Liver (tissue), 8 donors: ENCODE measurements at regions not wholly inside any gene's neighbourhood (a gene's known extent, or its start where the extent isn't known, plus 50 kb on each side); places are given as distances from the start of the nearest gene placed in this dataset.

Experiments used
- DNase-seq: peaks from one replicate; pipeline ENCODE4 v3.0.0-alpha.2; 2017; ENCODE audit warnings: low spot score
- H3K27ac ChIP-seq, 2 donors: one replicate each; pipeline ENCODE4 v1.7.0; 2013; ENCODE audit warnings: inconsistent platforms in 2 of 2, low read length in 2 of 2, control low read depth in 1 of 2, low read depth in 1 of 2, mild to moderate bottlenecking in 1 of 2
- H3K27me3 ChIP-seq, 4 donors: one replicate each; pipeline versions ENCODE4 v1.6.1 to v1.7.0; 2013; ENCODE audit warnings: low read length in 3 of 4, inconsistent platforms in 1 of 4, mild to moderate bottlenecking in 1 of 4, moderate library complexity in 1 of 4; ENCODE audit not compliant: control insufficient read depth in 4 of 4, insufficient read depth in 4 of 4
- H3K36me3 ChIP-seq, 4 donors: one replicate each; pipeline versions ENCODE4 v1.6.1 to v1.7.0; 2013; ENCODE audit warnings: low read length in 3 of 4, mild to moderate bottlenecking in 3 of 4, low read depth in 1 of 4, moderate library complexity in 1 of 4; ENCODE audit not compliant: control insufficient read depth in 4 of 4, insufficient read depth in 3 of 4
- H3K4me1 ChIP-seq, 4 donors: one replicate each; pipeline versions ENCODE4 v1.6.1 to v1.7.0; 2013; ENCODE audit warnings: low read length in 3 of 4, mild to moderate bottlenecking in 3 of 4, moderate library complexity in 1 of 4; ENCODE audit not compliant: control insufficient read depth in 4 of 4, insufficient read depth in 4 of 4
- H3K4me3 ChIP-seq, 3 donors: one replicate each; pipeline versions ENCODE4 v1.6.1 to v1.7.0; 2013; ENCODE audit warnings: low read length in 3 of 3, control low read depth in 1 of 3, low read depth in 1 of 3, mild to moderate bottlenecking in 1 of 3
- H3K9ac ChIP-seq, 2 donors: one replicate each; pipeline ENCODE4 v1.7.0; 2013; ENCODE audit warnings: low read length in 2 of 2, mild to moderate bottlenecking in 2 of 2, moderate library complexity in 2 of 2, control low read depth in 1 of 2, low read depth in 1 of 2
- H3K9me3 ChIP-seq, 4 donors: one replicate each; pipeline versions ENCODE4 v1.6.1 to v1.7.0; 2013; ENCODE audit warnings: low read length in 3 of 4; ENCODE audit not compliant: control insufficient read depth in 4 of 4
- EGR1 ChIP-seq, 2 donors: IDR thresholded peaks; 2 replicates each; pipeline ENCODE4 v1.6.1; 2016 to 2018; ENCODE audit warnings: antibody characterized with exemption in 2 of 2, low read depth in 2 of 2
- FOXA1 ChIP-seq: IDR thresholded peaks from 2 replicates; pipeline ENCODE4 v1.6.1; 2016; ENCODE audit warnings: antibody characterized with exemption
- FOXA2 ChIP-seq: IDR thresholded peaks from 2 replicates; pipeline ENCODE4 v1.6.1; 2016; ENCODE audit warnings: antibody characterized with exemption
- GABPA ChIP-seq, 2 donors: IDR thresholded peaks in 1 of 2; conservative IDR thresholded peaks in 1 of 2; 2 replicates each; pipeline ENCODE4 v1.6.1; 2016; ENCODE audit warnings: antibody characterized with exemption in 2 of 2, mild to moderate bottlenecking in 1 of 2, moderate library complexity in 1 of 2
- HNF4A ChIP-seq, 2 donors: conservative IDR thresholded peaks; 2 replicates each; pipeline ENCODE4 v1.6.1; 2016; ENCODE audit warnings: antibody characterized with exemption in 2 of 2, mild to moderate bottlenecking in 2 of 2
- JUND ChIP-seq, 2 donors: IDR thresholded peaks; 2 replicates each; pipeline ENCODE4 v1.6.1; 2016; ENCODE audit warnings: antibody characterized with exemption in 2 of 2
- NR2F2 ChIP-seq: IDR thresholded peaks from 2 replicates; pipeline ENCODE4 v1.6.1; 2016; ENCODE audit warnings: antibody characterized with exemption
- SP1 ChIP-seq: IDR thresholded peaks from 2 replicates; pipeline ENCODE4 v1.6.1; 2018; ENCODE audit warnings: antibody characterized with exemption, mild to moderate bottlenecking
- YY1 ChIP-seq: IDR thresholded peaks from 2 replicates; pipeline ENCODE4 v1.6.1; 2016; ENCODE audit warnings: antibody characterized with exemption, mild to moderate bottlenecking
- WGBS: extraction: QIAGEN DNeasy Blood & Tissue Kit; methylation state at CpG from one replicate; pipeline ENCODE4 v1.1.7; 2013; 5-methylcytosine and 5-hydroxymethylcytosine counted together
- TF ChIP-seq, protein P1 (sequence below): IDR thresholded peaks from 2 replicates; pipeline ENCODE4 v1.6.1; 2016; ENCODE audit warnings: antibody characterized with exemption
- TF ChIP-seq, protein P2 (sequence below): IDR thresholded peaks from 2 replicates; pipeline ENCODE4 v1.6.1; 2016; ENCODE audit warnings: antibody characterized with exemption
- TF ChIP-seq, protein P3 (sequence below): IDR thresholded peaks from 2 replicates; pipeline ENCODE4 v1.6.1; 2016; ENCODE audit warnings: antibody characterized with exemption, mild to moderate bottlenecking
- TF ChIP-seq, protein P4 (sequence below): IDR thresholded peaks from 2 replicates; pipeline ENCODE4 v1.6.1; 2016; ENCODE audit warnings: antibody characterized with exemption
- TF ChIP-seq, protein P5 (sequence below): fragments of 150-350 bp; IDR thresholded peaks from 2 replicates; pipeline ENCODE4 v1.5.1; 2017; ENCODE audit warnings: improper control_type of control experiment, low read depth, low read length; ENCODE audit not compliant: missing input control
- donor health status: healthy.
- donor health status: healthy.
- donor health status: healthy.
- donor health status: healthy.
- donor health status: healthy.

DNA sequence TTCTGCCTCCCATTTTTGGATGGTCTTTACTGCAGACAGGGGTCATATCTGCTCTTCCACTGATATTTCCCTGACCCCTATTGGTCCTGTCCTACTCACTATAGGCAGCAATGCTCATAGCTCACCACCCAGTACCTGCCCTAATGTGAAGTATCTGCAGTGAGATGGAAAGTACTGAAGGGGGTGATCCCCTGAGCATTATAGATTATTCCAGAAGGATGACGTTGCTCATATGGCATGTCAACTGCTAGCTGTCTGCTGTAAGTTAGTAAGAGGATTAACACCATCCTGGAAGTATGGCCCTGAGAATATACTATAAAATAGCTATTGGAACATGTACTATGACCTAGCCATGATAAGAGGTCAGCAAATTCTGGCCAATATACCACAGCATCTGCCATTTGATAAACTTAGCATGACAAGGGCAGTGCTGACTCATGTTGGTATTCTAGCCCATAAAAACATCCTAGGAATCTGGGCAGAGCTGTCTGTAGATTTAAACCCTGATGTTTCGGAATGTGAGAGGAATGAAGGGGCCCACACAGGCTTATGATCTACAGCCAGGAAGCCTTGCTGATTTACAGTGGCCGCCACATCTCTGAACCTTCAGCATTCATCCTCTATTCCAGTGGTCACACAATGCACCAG, 451.4 kb downstream of the TNS1 start:
- no peaks in the 10 kb centered on the region for H3K9me3 ChIP-seq
- TF ChIP-seq FOXA1 (no peak), YY1 (no peak), SP1 (no peak), HNF4A (conservative IDR thresholded peaks at IDR 0.05) (no peak)
- TF ChIP-seq, protein P1, sequence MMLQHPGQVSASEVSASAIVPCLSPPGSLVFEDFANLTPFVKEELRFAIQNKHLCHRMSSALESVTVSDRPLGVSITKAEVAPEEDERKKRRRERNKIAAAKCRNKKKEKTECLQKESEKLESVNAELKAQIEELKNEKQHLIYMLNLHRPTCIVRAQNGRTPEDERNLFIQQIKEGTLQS = no peak
- no peaks in the 10 kb centered on the region for H3K27me3 ChIP-seq
- DNase-seq = no peak
- no peak overlapping the region for H3K4me3 ChIP-seq
- H3K4me1 ChIP-seq = no peaks in the 10 kb centered on the region
- no peak overlapping the region for H3K9ac ChIP-seq
- 88% methylated on average over 3 of the region's 3 CpGs for WGBS
- H3K27ac ChIP-seq = no peak overlapping the region
- H3K36me3 ChIP-seq = no peaks in the 10 kb centered on the region

DNA sequence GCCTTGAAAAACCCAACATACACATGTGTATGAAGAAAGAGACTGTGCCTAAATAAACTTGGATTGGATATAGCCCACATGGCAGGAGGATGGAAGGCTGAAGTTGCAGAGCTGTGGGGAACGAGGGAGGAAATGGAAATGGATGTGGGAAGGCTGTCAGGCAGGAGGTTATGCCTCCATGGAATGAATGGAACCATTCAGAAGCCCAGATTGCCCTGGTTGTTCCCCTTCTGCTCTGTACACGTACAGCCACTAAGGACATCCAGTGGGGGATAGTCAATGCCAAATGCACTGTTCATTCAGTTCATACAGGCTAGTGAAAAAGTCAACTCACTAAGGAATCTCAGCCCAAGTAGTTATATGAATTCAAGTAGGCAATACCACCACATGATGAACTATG, 463.7 kb downstream of the TNS1 start:
- H3K36me3 ChIP-seq = no peaks in the 10 kb centered on the region
- no peak overlapping the region for H3K27ac ChIP-seq
- TF ChIP-seq, protein P2, sequence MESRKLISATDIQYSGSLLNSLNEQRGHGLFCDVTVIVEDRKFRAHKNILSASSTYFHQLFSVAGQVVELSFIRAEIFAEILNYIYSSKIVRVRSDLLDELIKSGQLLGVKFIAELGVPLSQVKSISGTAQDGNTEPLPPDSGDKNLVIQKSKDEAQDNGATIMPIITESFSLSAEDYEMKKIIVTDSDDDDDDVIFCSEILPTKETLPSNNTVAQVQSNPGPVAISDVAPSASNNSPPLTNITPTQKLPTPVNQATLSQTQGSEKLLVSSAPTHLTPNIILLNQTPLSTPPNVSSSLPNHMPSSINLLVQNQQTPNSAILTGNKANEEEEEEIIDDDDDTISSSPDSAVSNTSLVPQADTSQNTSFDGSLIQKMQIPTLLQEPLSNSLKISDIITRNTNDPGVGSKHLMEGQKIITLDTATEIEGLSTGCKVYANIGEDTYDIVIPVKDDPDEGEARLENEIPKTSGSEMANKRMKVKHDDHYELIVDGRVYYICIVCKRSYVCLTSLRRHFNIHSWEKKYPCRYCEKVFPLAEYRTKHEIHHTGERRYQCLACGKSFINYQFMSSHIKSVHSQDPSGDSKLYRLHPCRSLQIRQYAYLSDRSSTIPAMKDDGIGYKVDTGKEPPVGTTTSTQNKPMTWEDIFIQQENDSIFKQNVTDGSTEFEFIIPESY = no peak
- TF ChIP-seq, protein P3, sequence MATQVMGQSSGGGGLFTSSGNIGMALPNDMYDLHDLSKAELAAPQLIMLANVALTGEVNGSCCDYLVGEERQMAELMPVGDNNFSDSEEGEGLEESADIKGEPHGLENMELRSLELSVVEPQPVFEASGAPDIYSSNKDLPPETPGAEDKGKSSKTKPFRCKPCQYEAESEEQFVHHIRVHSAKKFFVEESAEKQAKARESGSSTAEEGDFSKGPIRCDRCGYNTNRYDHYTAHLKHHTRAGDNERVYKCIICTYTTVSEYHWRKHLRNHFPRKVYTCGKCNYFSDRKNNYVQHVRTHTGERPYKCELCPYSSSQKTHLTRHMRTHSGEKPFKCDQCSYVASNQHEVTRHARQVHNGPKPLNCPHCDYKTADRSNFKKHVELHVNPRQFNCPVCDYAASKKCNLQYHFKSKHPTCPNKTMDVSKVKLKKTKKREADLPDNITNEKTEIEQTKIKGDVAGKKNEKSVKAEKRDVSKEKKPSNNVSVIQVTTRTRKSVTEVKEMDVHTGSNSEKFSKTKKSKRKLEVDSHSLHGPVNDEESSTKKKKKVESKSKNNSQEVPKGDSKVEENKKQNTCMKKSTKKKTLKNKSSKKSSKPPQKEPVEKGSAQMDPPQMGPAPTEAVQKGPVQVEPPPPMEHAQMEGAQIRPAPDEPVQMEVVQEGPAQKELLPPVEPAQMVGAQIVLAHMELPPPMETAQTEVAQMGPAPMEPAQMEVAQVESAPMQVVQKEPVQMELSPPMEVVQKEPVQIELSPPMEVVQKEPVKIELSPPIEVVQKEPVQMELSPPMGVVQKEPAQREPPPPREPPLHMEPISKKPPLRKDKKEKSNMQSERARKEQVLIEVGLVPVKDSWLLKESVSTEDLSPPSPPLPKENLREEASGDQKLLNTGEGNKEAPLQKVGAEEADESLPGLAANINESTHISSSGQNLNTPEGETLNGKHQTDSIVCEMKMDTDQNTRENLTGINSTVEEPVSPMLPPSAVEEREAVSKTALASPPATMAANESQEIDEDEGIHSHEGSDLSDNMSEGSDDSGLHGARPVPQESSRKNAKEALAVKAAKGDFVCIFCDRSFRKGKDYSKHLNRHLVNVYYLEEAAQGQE = no peak
- TF ChIP-seq JUND (IDR thresholded peaks at IDR 0.05) (no peak), NR2F2 (no peak), EGR1 (IDR thresholded peaks at IDR 0.05; ENCODE audit: low read depth in 2 of 2) (no peak), GABPA (IDR thresholded peaks at IDR 0.05 in 1 of 2, conservative IDR thresholded peaks at IDR 0.05 in 1 of 2) (no peak), FOXA2 (no peak)
- TF ChIP-seq, protein P4, sequence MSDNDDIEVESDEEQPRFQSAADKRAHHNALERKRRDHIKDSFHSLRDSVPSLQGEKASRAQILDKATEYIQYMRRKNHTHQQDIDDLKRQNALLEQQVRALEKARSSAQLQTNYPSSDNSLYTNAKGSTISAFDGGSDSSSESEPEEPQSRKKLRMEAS = no peak
- TF ChIP-seq, protein P5, sequence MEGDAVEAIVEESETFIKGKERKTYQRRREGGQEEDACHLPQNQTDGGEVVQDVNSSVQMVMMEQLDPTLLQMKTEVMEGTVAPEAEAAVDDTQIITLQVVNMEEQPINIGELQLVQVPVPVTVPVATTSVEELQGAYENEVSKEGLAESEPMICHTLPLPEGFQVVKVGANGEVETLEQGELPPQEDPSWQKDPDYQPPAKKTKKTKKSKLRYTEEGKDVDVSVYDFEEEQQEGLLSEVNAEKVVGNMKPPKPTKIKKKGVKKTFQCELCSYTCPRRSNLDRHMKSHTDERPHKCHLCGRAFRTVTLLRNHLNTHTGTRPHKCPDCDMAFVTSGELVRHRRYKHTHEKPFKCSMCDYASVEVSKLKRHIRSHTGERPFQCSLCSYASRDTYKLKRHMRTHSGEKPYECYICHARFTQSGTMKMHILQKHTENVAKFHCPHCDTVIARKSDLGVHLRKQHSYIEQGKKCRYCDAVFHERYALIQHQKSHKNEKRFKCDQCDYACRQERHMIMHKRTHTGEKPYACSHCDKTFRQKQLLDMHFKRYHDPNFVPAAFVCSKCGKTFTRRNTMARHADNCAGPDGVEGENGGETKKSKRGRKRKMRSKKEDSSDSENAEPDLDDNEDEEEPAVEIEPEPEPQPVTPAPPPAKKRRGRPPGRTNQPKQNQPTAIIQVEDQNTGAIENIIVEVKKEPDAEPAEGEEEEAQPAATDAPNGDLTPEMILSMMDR = no peak
- no peaks in the 10 kb centered on the region for H3K4me1 ChIP-seq
- WGBS = 73% methylated on average over 2 of the region's 2 CpGs
- H3K9me3 ChIP-seq = no peaks in the 10 kb centered on the region
- H3K4me3 ChIP-seq = no peak overlapping the region
- DNase-seq = no peak
- H3K27me3 ChIP-seq = peaks cover 0 to 2% (median 0%) of the 10 kb centered on the region in 4 donors
- H3K9ac ChIP-seq = no peak overlapping the region
